Forelimb muscle (tissue), 1 donor: ENCODE measurements at regions not wholly inside any gene's neighbourhood (a gene's known extent, or its start where the extent isn't known, plus 50 kb on each side); places are given as distances from the start of the nearest gene placed in this dataset.
"Not testable (repeated sequence)": the region's sequence is repeated elsewhere in the genome, so short reads cannot be mapped to it uniquely, and the experiment has no call there.

ENCODE experiments used
- DNase-seq: peaks from one replicate; pipeline ENCODE4 v3.0.0-alpha.2; 2013; ENCODE audit warnings: low read depth

GRCh38 chr10:25713894-25714240 is 220.2 kb upstream of the MYO3A start:
- no peak for DNase-seq

GRCh38 chr10:25724241-25724640 is 209.8 kb upstream of the MYO3A start:
- no peak for DNase-seq

GRCh38 chr10:25725917-25726716 is 207.9 kb upstream of the MYO3A start:
- peak; percentile 25 for DNase-seq

GRCh38 chr10:25738776-25739175 is 195.3 kb upstream of the MYO3A start:
- DNase-seq: no peak

- no peak for DNase-seq
These were observed 190.2 kb upstream of the MYO3A start for GRCh38 chr10:25743832-25744231.

DNA sequence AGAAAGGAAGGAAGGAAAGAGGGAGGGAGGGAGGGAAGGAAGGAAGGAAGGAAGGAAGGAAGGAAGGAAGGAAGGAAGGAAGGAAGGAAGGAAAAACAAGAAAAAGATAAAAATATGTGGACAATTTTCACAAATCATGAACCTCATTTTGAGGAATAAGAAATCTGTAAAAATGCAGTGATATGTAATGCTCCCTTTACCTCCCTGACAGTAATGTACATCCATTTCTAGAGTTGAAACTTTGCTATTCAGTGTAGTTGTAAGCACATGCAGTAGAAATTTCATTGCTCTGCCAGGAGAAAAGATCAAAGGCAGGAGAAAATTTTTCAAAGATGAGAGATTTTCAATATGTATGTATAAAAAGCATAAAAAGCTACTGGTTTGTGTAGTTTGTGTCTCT is 189.5 kb upstream of the MYO3A start:
- DNase-seq: no peak

- DNase-seq: no peak
These were observed 188.1 kb upstream of the MYO3A start for GRCh38 chr10:25745976-25746375.

DNA sequence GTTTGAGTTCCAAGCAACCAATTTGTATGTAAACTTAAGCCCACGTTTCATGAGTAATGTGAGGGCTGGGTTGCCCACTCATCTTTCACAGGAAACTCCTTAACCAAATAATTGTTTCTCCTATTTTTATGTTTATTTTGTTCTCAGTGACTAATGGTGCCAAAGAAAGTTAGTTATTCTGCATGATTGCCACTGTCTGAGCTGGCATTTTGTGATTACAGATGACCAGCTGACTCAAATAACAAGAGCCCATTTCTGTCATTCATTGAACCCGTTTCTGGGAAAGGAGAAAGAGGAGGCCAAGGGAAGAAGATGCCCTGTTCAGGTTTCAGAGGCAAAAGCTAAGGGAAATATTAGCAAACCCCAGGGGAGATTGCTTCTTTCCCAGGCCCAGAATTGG is 186.9 kb upstream of the MYO3A start:
- no peak for DNase-seq

DNA sequence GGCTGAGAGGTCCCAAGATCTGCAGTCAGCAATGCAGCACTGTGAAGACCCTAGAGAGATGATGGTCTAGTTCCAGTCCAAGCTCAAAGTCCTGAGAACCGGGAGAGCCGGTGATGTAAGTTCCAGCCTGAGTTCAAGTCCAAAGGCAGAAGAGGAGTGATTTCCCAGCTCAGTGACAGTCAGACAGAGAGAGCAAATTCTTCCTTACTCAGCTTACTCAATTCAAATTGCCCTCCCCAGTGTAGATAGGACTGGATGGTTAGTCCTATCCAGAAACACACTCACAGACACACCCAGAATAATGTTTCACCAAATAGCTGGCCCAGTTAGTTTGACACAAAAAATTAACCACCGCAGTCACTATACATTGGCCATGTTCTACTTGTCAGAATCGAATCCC is 185.5 kb upstream of the MYO3A start:
- no peak for DNase-seq

- DNase-seq: no peak
These were observed 180.3 kb upstream of the MYO3A start for GRCh38 chr10:25753776-25754175.

GRCh38 chr10:25755874-25756273 is 178.2 kb upstream of the MYO3A start:
- DNase-seq: not testable (repeated sequence)

GRCh38 chr10:25756784-25757183 is 177.2 kb upstream of the MYO3A start:
- no peak for DNase-seq

GRCh38 chr10:25758041-25758457 is 176.0 kb upstream of the MYO3A start:
- DNase-seq: peak; percentile 6

- no peak for DNase-seq
These were observed 175.5 kb upstream of the MYO3A start for GRCh38 chr10:25758511-25758910.

DNA sequence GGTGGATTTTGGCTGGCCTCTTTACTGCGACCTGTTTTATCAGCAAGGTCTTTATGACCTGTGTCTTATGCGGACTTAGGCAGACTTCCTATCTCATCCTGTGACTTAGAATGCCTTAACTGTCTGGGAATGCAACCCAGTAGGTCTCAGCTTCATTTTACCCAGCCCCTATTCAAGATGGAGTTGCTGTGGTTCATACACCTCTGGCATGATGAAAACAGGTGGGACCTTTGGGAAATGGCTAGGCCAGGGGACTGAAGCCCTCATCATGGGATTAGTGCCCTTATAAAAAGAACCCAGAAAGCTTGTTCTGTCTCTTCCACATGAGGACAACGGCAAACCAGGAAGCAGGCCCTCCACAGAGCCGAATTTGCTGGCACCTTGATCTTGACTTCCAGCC is 172.1 kb upstream of the MYO3A start:
- no peak for DNase-seq

DNA sequence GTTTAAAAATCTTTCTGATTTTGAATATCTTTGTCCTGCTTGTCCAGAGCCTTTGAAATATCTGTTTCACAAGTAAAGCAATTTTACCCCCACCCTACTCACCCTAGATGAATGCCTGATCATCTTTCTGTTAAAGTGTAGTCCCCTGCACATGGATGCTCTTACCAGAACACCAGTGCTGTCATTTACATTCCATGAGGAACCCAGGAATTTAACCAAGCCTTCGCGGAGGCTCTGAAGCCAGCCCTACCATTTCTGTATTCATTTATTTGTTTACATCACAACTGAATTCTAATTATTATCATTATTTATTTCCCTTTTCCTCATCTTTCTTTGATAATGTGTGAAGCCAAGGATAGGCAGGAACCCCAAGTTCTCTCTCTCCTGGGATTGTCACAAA is 167.8 kb upstream of the MYO3A start:
- DNase-seq: no peak

DNA sequence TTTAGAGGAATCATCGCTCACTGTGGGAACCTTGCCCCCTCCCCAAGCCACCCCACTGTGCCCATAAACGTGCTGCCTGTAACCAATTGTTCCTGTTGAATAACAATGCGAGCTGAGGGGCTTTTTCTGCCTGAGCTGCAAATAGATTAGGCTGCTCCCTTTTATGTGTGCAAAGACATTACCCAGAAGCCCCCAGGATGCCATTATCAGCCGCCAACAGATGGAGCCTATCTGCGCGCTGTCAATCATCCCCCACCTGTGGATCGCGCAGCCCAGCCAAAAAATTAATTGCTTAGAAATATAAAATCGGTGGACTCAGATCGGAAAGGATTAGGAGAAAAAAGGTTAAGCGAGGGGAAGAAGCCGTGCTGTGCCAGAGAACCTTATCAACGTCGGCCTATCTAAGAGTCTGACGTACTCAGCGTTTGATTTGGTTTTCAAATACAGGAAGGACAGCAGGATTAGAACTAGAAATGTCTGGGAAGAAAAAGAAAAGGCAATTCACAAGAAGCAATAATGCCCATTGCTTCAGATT is 167.3 kb upstream of the MYO3A start:
- DNase-seq: no peak

- DNase-seq: no peak
These were observed 165.9 kb upstream of the MYO3A start for GRCh38 chr10:25768167-25768566.

GRCh38 chr10:25778646-25779045 is 155.4 kb upstream of the MYO3A start:
- no peak for DNase-seq

DNA sequence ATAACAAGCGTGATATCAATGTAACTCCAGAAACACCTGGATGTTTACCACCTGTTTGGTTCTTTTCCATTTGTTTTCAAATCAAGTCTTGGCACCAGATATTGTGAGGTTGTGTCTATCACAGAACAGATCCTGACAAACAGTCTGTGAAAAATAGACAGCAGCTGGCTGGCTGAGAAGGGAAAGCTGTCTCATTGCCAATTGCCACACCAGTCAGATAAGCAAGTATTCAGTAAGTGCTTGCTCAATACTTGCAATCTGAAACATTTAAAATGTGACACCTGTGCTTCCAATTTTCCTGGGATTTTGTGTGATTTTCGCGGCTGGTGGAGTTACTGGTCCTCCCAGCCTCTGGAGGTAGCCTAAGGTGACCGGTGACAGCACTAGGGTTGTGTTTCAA is 147.9 kb upstream of the MYO3A start:
- no peak for DNase-seq

DNA sequence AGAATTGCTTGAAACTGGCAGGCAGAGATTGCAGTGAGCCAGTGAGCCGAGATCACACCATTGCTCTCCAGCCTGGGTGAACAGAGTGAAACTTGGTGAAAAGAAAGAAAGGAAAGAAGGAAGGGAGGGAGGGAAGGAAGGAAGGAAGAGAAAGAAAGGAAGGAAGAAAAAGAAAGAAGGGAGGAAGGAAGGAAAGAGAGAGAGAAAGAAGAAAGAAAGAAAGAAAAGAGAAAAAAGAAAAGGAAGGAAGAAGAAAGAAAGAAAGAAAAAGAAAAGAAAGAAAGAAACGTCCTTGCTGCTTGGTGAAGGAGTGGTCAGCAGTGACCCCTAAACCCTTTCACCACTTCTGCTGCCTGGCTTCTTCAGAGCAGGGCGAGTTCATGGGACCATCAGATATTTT is 147.1 kb upstream of the MYO3A start:
- no peak for DNase-seq

GRCh38 chr10:25797888-25798429 is 136.1 kb upstream of the MYO3A start:
- no peak for DNase-seq

DNA sequence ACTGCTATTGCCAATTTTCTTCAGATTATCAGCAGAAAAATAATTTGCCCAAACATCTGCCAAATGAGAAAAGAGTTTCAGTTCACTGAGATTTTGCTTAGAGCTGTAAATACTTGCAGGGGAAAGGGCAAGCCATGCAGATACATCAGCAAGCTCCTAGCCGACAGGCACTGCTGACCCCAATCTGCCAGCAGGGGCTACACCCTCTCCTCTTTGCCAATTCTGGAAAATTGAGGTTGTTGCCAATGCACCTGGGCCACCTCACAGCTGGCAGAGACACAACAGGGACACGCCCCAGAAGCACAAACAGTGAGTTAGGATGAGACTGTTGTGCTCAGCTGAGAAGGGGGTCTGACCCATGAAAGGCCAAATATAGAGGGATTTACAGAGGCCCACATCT is 129.5 kb upstream of the MYO3A start:
- no peak for DNase-seq

GRCh38 chr10:25805986-25806385 is 128.0 kb upstream of the MYO3A start:
- no peak for DNase-seq
